GM12878 (cell line): ENCODE measurements at regions not wholly inside any gene's neighbourhood (a gene's known extent, or its start where the extent isn't known, plus 50 kb on each side); places are given as distances from the start of the nearest gene placed in this dataset.

Experiments
- ATAC-seq: fragments of 200-7000 bp; cut with Tn5 transposase; 3 replicates; pipeline ENCODE4 v1.9.1; 2020; ENCODE audit warnings: mild to moderate bottlenecking, moderate library complexity
- BruUV-seq: library from RNA; stranded (reverse); fragments of 400-500 nt; replicated peaks from 2 replicates; lab custom pipeline; 2021; lab: Mats Ljungman, UMichigan
- CTCF ChIA-PET: fragments of 300-600 bp; sonication (Branson Sonifier 250); formaldehyde crosslinking; extraction: SDS; loops from one replicate; lab custom pipeline; 2021; ENCODE audit warnings: inconsistent platforms; lab: Yijun Ruan, JAX
- POLR2A ChIA-PET: fragments of 350-600 bp; formaldehyde crosslinking; extraction: SDS; loops from one replicate; lab custom pipeline; 2021; ENCODE audit warnings: inconsistent platforms; lab: Charles Lee
- RAD21 ChIA-PET: fragments of 300-600 bp; sonication (Branson Sonifier 250); formaldehyde crosslinking; loops from one replicate; lab custom pipeline; 2023; ENCODE audit warnings: antibody characterized with exemption; ENCODE audit not compliant: unreplicated experiment; lab: Charles Lee
- SMC1A ChIA-PET: fragments of 300-600 bp; sonication (Branson Sonifier 250); formaldehyde crosslinking; loops from one replicate; lab custom pipeline; 2023; ENCODE audit not compliant: unreplicated experiment, uncharacterized antibody; lab: Charles Lee
- DNase-seq: peaks from one replicate; pipeline ENCODE4 v3.0.0-alpha.2; 2011; ENCODE audit warnings: low read depth, low spot score
- FAIRE-seq: peaks from 3 replicates; lab custom pipeline; 2011; peaks lifted over from hg19 to GRCh38; lab: Jason Lieb, UNC
- H2AFZ ChIP-seq: 2 replicates; pipeline ENCODE4 v1.6.0; 2011; ENCODE audit warnings: low read depth, low read length, control low read depth; ENCODE audit not compliant: control insufficient read depth
- H3K27ac ChIP-seq: 2 replicates; pipeline ENCODE4 v1.5.1; 2011; ENCODE audit warnings: control low read depth; ENCODE audit not compliant: control insufficient read depth, insufficient read depth
- H3K27me3 ChIP-seq, 2 experiments: replicated peaks in 1 of 2; 2 replicates each; pipeline versions ENCODE4 v1.6.0 to v1.6.1; 2011; ENCODE audit warnings: low read length in 1 of 2; ENCODE audit not compliant: control insufficient read depth in 2 of 2, insufficient read depth in 2 of 2
- H3K36me3 ChIP-seq, 2 experiments: 2 replicates each; pipeline ENCODE4 v1.5.1; 2011; ENCODE audit warnings: low read length in 1 of 2; ENCODE audit not compliant: control insufficient read depth in 2 of 2, insufficient read depth in 2 of 2
- H3K4me1 ChIP-seq: 2 replicates; pipeline ENCODE4 v1.6.1; 2011; ENCODE audit warnings: mild to moderate bottlenecking, low read length, moderate library complexity, mixed read lengths; ENCODE audit not compliant: control insufficient read depth, insufficient read depth
- H3K4me2 ChIP-seq: 2 replicates; pipeline ENCODE4 v1.6.0; 2011; ENCODE audit warnings: control low read depth; ENCODE audit not compliant: control insufficient read depth, insufficient read depth
- H3K4me3 ChIP-seq: fragments of 200-600 bp; sonication (generic); 2 replicates; pipeline ENCODE4 v1.5.1; 2016
- H3K79me2 ChIP-seq: 2 replicates; pipeline ENCODE4 v1.6.0; 2011; ENCODE audit warnings: low read length; ENCODE audit not compliant: control insufficient read depth, insufficient read depth
- H3K9ac ChIP-seq: 2 replicates; pipeline ENCODE4 v1.8.0; 2011; ENCODE audit warnings: low read length, control low read depth, mixed read lengths; ENCODE audit not compliant: control insufficient read depth, insufficient read depth
- H3K9me3 ChIP-seq: replicated peaks from 3 replicates; pipeline ENCODE4 v1.5.1; 2011; ENCODE audit warnings: mild to moderate bottlenecking, low read length; ENCODE audit not compliant: control insufficient read depth, insufficient read depth
- H4K20me1 ChIP-seq: 2 replicates; pipeline ENCODE4 v1.6.0; 2011; ENCODE audit not compliant: control insufficient read depth, insufficient read depth
- GATAD2B ChIP-seq: fragments of 450-650 bp; conservative IDR thresholded peaks from 2 replicates; pipeline ENCODE4 v1.6.1; 2017; ENCODE audit warnings: low read depth, mild to moderate bottlenecking, moderate library complexity
- POU2F2 ChIP-seq: IDR thresholded peaks from 3 replicates; pipeline ENCODE4 v1.6.1; 2011; ENCODE audit warnings: low read depth, mild to moderate bottlenecking, low read length, borderline replicate concordance
- SMAD1 ChIP-seq: fragments of 450-650 bp; IDR thresholded peaks from 2 replicates; pipeline ENCODE4 v1.6.1; 2018; ENCODE audit warnings: mild to moderate bottlenecking, low read depth; ENCODE audit not compliant: partially characterized antibody
- TCF12 ChIP-seq: IDR thresholded peaks from 2 replicates; pipeline ENCODE4 v1.6.1; 2011; ENCODE audit warnings: low read depth, mild to moderate bottlenecking, low read length
- WGBS: methylation state at CpG from one replicate; pipeline ENCODE4 v1.1.6; 2016; ENCODE audit warnings: low lambda C conversion rate; ENCODE audit not compliant: insufficient replicate concordance, insufficient coverage; ENCODE audit errors: missing lambda C conversion rate; 5-methylcytosine and 5-hydroxymethylcytosine counted together
- in situ Hi-C: fragments of 300-500 bp; cut with MboI; formaldehyde crosslinking; loops from 9 replicates; pipeline ENCODE4 v1.14.3; 2018; ENCODE audit warnings: mixed read lengths
- intact Hi-C: fragments of 100-400 bp; cut with micrococcal nuclease; formaldehyde crosslinking; loops from one replicate; pipeline ENCODE4 v1.14.2; 2022; ENCODE audit not compliant: unreplicated experiment
- TF ChIP-seq, protein P1 (sequence below): fragments of 450-650 bp; IDR thresholded peaks from 2 replicates; pipeline ENCODE4 v1.6.1; 2017; ENCODE audit warnings: mild to moderate bottlenecking, moderate library complexity

GRCh38 chr3:96700322-96701315 lies 113.8 kb upstream of the EPHA6 start:
- intact Hi-C loops: no loop called here

More at GRCh38 chr3:96700322-96701315, 113.8 kb upstream of the EPHA6 start:
- H2AFZ ChIP-seq: no peak overlapping the region
- POLR2A ChIA-PET: no interaction called here
- WGBS: 9% methylated on average over 5 of the region's 5 CpGs
- DNase-seq (no peak), FAIRE-seq (no peak), ATAC-seq (no peak)
- CTCF ChIA-PET: interaction anchor here (1.1 kb wide), 1 partner anchor 13 kb away, joined by 3 read pairs; no protein-coding TSS in a partner anchor
- no peak overlapping the region for H3K4me2 ChIP-seq
- H4K20me1 ChIP-seq: no peaks in the 10 kb centered on the region
- H3K36me3 ChIP-seq: no peaks in the 10 kb centered on the region
- in situ Hi-C loops: no loop called here
- no peaks in the 10 kb centered on the region for H3K4me1 ChIP-seq
- no peaks in the 10 kb centered on the region for H3K9me3 ChIP-seq
- SMC1A ChIA-PET: no interaction called here
- TF ChIP-seq, protein P1, sequence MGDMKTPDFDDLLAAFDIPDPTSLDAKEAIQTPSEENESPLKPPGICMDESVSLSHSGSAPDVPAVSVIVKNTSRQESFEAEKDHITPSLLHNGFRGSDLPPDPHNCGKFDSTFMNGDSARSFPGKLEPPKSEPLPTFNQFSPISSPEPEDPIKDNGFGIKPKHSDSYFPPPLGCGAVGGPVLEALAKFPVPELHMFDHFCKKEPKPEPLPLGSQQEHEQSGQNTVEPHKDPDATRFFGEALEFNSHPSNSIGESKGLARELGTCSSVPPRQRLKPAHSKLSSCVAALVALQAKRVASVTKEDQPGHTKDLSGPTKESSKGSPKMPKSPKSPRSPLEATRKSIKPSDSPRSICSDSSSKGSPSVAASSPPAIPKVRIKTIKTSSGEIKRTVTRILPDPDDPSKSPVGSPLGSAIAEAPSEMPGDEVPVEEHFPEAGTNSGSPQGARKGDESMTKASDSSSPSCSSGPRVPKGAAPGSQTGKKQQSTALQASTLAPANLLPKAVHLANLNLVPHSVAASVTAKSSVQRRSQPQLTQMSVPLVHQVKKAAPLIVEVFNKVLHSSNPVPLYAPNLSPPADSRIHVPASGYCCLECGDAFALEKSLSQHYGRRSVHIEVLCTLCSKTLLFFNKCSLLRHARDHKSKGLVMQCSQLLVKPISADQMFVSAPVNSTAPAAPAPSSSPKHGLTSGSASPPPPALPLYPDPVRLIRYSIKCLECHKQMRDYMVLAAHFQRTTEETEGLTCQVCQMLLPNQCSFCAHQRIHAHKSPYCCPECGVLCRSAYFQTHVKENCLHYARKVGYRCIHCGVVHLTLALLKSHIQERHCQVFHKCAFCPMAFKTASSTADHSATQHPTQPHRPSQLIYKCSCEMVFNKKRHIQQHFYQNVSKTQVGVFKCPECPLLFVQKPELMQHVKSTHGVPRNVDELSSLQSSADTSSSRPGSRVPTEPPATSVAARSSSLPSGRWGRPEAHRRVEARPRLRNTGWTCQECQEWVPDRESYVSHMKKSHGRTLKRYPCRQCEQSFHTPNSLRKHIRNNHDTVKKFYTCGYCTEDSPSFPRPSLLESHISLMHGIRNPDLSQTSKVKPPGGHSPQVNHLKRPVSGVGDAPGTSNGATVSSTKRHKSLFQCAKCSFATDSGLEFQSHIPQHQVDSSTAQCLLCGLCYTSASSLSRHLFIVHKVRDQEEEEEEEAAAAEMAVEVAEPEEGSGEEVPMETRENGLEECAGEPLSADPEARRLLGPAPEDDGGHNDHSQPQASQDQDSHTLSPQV: no peak
- TF ChIP-seq TCF12: no peak
- TF ChIP-seq POU2F2: no peak
- no peak for TF ChIP-seq SMAD1
- no peak for TF ChIP-seq GATAD2B
- no TSS peak for BruUV-seq
- H3K27ac ChIP-seq: no peak overlapping the region
- no peaks in the 10 kb centered on the region for H3K27me3 ChIP-seq
- H3K9ac ChIP-seq: no peak overlapping the region
- H3K4me3 ChIP-seq: no peak overlapping the region
- RAD21 ChIA-PET: no interaction called here
- no peaks in the 10 kb centered on the region for H3K79me2 ChIP-seq
